A549 (cell line): ENCODE measurements at regions not wholly inside any gene's neighbourhood (a gene's known extent, or its start where the extent isn't known, plus 50 kb on each side); places are given as distances from the start of the nearest gene placed in this dataset.

Experiments
- ATAC-seq, 2 experiments: fragments of 200-7000 bp in 1 of 2; fragments of >200 bp in 1 of 2; cut with Nextera tagmentation in 1 of 2; cut with Tn5 transposase in 1 of 2; 3 replicates each; pipeline versions ENCODE4 v1.8.0 to v1.9.1; 2018 to 2020; ENCODE audit warnings: mild to moderate bottlenecking in 1 of 2, moderate library complexity in 1 of 2
- CTCF ChIA-PET: fragments of 300-600 bp; sonication (Branson Sonifier 250); formaldehyde crosslinking; extraction: SDS; loops from one replicate; lab custom pipeline; 2021; ENCODE audit warnings: antibody characterized with exemption, inconsistent platforms; lab: Yijun Ruan, JAX
- POLR2A ChIA-PET: fragments of 350-600 bp; formaldehyde crosslinking; extraction: SDS; loops from one replicate; lab custom pipeline; 2021; ENCODE audit warnings: antibody characterized with exemption, inconsistent platforms; lab: Yijun Ruan, JAX
- DNase-seq, 2 experiments: peaks; one replicate each; pipeline versions ENCODE4 v3.0.0 to v3.0.0-alpha.2; 2011 to 2016; ENCODE audit warnings: low read depth in 1 of 2, low spot score in 1 of 2
- FAIRE-seq: peaks from 2 replicates; lab custom pipeline; 2011; peaks lifted over from hg19 to GRCh38; lab: Jason Lieb, UNC
- H3K27ac ChIP-seq, 2 experiments: fragments of >200 bp; sonication (Bioruptor Twin); formaldehyde crosslinking; 3 replicates each; pipeline ENCODE4 v1.5.1; 2016 to 2017
- H3K4me1 ChIP-seq: fragments of >200 bp; sonication (Bioruptor Twin); formaldehyde crosslinking; 3 replicates; pipeline ENCODE4 v1.6.1; 2016
- H3K4me2 ChIP-seq: fragments of >200 bp; sonication (Bioruptor Twin); formaldehyde crosslinking; 3 replicates; pipeline ENCODE4 v1.6.1; 2016
- H3K4me3 ChIP-seq: fragments of >200 bp; sonication (Bioruptor Twin); formaldehyde crosslinking; 3 replicates; pipeline ENCODE4 v1.5.1; 2016
- H3K9me3 ChIP-seq: fragments of >200 bp; sonication (Bioruptor Twin); formaldehyde crosslinking; 3 replicates; pipeline ENCODE4 v1.6.1; 2016
- CBX8 ChIP-seq: fragments of 200-600 bp; sonication (generic); IDR thresholded peaks from 2 replicates; pipeline ENCODE4 v1.6.1; 2016
- CHD4 ChIP-seq: fragments of 200-600 bp; sonication (generic); IDR thresholded peaks from 2 replicates; pipeline ENCODE4 v1.6.1; 2016; ENCODE audit warnings: antibody characterized with exemption, mild to moderate bottlenecking, borderline replicate concordance
- EHMT2 ChIP-seq: fragments of 200-600 bp; sonication (generic); IDR thresholded peaks from 2 replicates; pipeline ENCODE4 v1.6.1; 2016; ENCODE audit warnings: antibody characterized with exemption, low read depth, mild to moderate bottlenecking, moderate library complexity
- FOSB ChIP-seq: fragments of 250-450 bp; sonication (Bioruptor Pico); IDR thresholded peaks from 2 replicates; pipeline ENCODE4 v1.5.0; 2020; ENCODE audit warnings: mild to moderate bottlenecking, moderate library complexity
- FOSL2 ChIP-seq, 2 experiments: fragments of 450-650 bp in 1 of 2; fragments of >200 bp in 1 of 2; sonication (Bioruptor Twin) in 1 of 2; formaldehyde crosslinking; IDR thresholded peaks; 2 replicates each; pipeline versions ENCODE4 v1.5.0 to v1.6.1; 2016 to 2020; ENCODE audit warnings: mild to moderate bottlenecking in 1 of 2, moderate library complexity in 1 of 2
- HEYL ChIP-seq: fragments of 250-450 bp; sonication (Bioruptor Pico); IDR thresholded peaks from 2 replicates; pipeline ENCODE4 v1.8.0; 2021; ENCODE audit warnings: mild to moderate bottlenecking, moderate library complexity
- HOXB13 ChIP-seq: fragments of 250-450 bp; sonication (Bioruptor Pico); IDR thresholded peaks from 2 replicates; pipeline ENCODE4 v1.5.0; 2020; ENCODE audit warnings: low read depth, mild to moderate bottlenecking, moderate library complexity
- JUN ChIP-seq, 2 experiments: fragments of >200 bp; sonication (Bioruptor Twin); formaldehyde crosslinking; IDR thresholded peaks; 2 replicates in 1 of 2; 3 replicates in 1 of 2; pipeline ENCODE4 v1.6.1; 2016 to 2017
- JUNB ChIP-seq: fragments of >200 bp; sonication (Bioruptor Twin); formaldehyde crosslinking; IDR thresholded peaks from 2 replicates; pipeline ENCODE4 v1.6.1; 2016
- MYC ChIP-seq: IDR thresholded peaks from 2 replicates; pipeline ENCODE4 v1.6.1; 2012; ENCODE audit warnings: mild to moderate bottlenecking, inconsistent platforms, low read length, improper control_type of control experiment, borderline replicate concordance
- NFE2L2 ChIP-seq: fragments of 150-350 bp; conservative IDR thresholded peaks from 2 replicates; pipeline ENCODE4 v1.6.1; 2014; ENCODE audit warnings: low read length
- NR3C1 ChIP-seq: fragments of >200 bp; sonication (Bioruptor Twin); formaldehyde crosslinking; IDR thresholded peaks from 3 replicates; pipeline ENCODE4 v1.6.1; 2017
- POLR2AphosphoS2 ChIP-seq: conservative IDR thresholded peaks from 2 replicates; pipeline ENCODE4 v1.6.1; 2012; ENCODE audit warnings: low read length, improper control_type of control experiment, inconsistent platforms
- RNF2 ChIP-seq: fragments of 200-600 bp; sonication (generic); IDR thresholded peaks from 2 replicates; pipeline ENCODE4 v1.6.1; 2016; ENCODE audit warnings: low read depth, mild to moderate bottlenecking, antibody characterized with exemption, moderate library complexity, borderline replicate concordance
- SMC3 ChIP-seq: fragments of >200 bp; sonication (Bioruptor Twin); formaldehyde crosslinking; IDR thresholded peaks from 3 replicates; pipeline ENCODE4 v1.6.1; 2018; ENCODE audit warnings: inconsistent platforms
- TP53 ChIP-seq: fragments of 250-450 bp; sonication (Bioruptor Pico); IDR thresholded peaks from 2 replicates; pipeline ENCODE4 v1.5.0; 2021; ENCODE audit warnings: mild to moderate bottlenecking, moderate library complexity
- ZC3H11A ChIP-seq: fragments of 450-650 bp; IDR thresholded peaks from 2 replicates; pipeline ENCODE4 v1.6.1; 2014; ENCODE audit warnings: antibody characterized with exemption, mild to moderate bottlenecking
- ZSCAN20 ChIP-seq: fragments of 250-450 bp; sonication (Bioruptor Pico); IDR thresholded peaks from 2 replicates; pipeline ENCODE4 v1.8.0; 2022; ENCODE audit warnings: mild to moderate bottlenecking, moderate library complexity
- WGBS: methylation state at CpG from one replicate; pipeline ENCODE4 v1.1.6; 2017; ENCODE audit errors: missing lambda C conversion rate; 5-methylcytosine and 5-hydroxymethylcytosine counted together
- TF ChIP-seq, protein P1 (sequence below): IDR thresholded peaks from 2 replicates; pipeline ENCODE4 v1.6.1; 2012

GRCh38 chr22:22764085-22764484, 119.7 kb downstream of the GGTLC2 start:
- FAIRE-seq (no peak), DNase-seq (no peak), ATAC-seq (no peak)
- Histone ChIP-seq H3K4me1 (no peaks in the 10 kb centered on the region), H3K4me3 (no peak overlapping the region), H3K9me3 (no peaks in the 10 kb centered on the region), H3K4me2 (no peak overlapping the region), H3K27ac (no peak overlapping the region)
- CTCF ChIA-PET, result interaction anchor here (1.3 to 3.0 kb wide), 6 partner anchors 10 to 120 kb away, joined by 3 to 12 read pairs (median 4); no protein-coding TSS in a partner anchor
- 55% methylated on average over 1 of the region's 2 CpGs for WGBS
- TF ChIP-seq HOXB13 (no peak), EHMT2 (no peak), HEYL (CRISPR knock-in tag) (no peak), POLR2AphosphoS2 (no peak), NFE2L2 (no peak), RNF2 (no peak), ZSCAN20 (no peak)
- TF ChIP-seq, protein P1, sequence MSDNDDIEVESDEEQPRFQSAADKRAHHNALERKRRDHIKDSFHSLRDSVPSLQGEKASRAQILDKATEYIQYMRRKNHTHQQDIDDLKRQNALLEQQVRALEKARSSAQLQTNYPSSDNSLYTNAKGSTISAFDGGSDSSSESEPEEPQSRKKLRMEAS, result no peak
- POLR2A ChIA-PET, result no interaction called here

DNA sequence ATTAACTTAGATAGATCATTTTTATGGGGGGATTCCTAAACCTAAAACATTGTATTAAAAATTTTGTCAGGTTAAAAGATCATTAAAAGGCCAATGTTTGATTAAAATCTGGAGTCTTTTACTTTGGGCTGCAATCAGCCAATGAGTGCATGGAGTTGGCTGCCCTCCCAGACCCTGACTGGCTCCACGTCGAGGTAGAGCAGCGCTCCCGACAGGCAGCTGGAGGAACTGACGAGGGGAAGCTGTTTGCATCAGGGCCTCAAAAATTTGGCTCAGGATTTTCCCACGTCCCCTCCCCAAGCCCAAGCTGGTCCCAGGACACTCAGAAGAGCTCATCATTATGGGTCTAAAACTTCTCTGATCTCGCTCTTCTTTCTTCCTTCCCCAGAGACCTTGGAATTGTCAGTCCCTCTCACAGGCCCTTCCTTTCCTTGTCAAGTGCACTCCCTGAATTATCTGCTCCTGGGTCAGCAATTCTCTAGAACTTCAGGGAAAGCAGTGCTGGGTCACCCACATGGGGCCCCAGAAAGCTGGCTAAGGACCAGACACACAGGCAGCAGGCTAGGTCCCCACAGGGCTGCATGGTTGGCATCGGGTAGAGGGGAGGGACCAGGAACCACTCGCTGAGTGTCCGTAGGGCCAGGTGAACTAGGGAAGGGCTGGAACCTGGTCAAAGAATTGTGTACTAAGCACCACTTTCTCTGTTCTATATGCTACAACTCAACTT, 119.6 kb upstream of the IGLL5 start:
- POLR2A ChIA-PET, result no interaction called here
- DNase-seq, result no peak
- no peak overlapping the region for H3K4me3 ChIP-seq
- H3K4me1 ChIP-seq, result no peaks in the 10 kb centered on the region
- no peaks in the 10 kb centered on the region for H3K9me3 ChIP-seq
- no peak overlapping the region for H3K4me2 ChIP-seq
- CTCF ChIA-PET, result interaction anchor here (0.9 to 4.3 kb wide), 6 partner anchors 15 to 188 kb away, joined by 3 to 15 read pairs (median 4); no protein-coding TSS in a partner anchor
- FAIRE-seq, result no peak
- WGBS, result 49% methylated on average over 10 of the region's 10 CpGs
- TF ChIP-seq JUNB (no peak), ZC3H11A (no peak), EHMT2 (no peak), JUN (IDR thresholded peaks at IDR 0.05) (no peak), RNF2 (no peak)
- TF ChIP-seq, protein P1, result no peak
- ATAC-seq, result no peak
- H3K27ac ChIP-seq, result no peak overlapping the region

DNA sequence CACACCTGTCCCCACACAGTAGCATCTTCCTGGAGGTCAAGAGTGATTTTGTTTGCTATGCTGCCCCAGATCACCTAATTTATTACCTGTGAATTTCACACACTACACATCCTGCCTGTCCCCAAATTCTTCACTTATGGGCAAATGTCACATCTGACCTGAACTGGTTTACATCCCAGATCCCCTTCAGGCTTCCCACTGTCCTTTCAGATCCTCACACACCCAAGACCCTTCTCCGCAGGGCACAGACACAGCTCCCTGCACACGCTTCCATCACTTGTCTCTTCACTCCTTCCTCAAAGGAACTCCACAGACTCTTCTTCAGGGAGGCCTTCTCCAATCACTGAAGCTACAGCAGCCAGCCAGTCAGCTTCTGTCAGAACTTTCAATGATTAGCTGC, 118.7 kb upstream of the IGLL5 start:
- no peak overlapping the region for H3K4me2 ChIP-seq
- POLR2A ChIA-PET, result no interaction called here
- ATAC-seq, result no peak
- no peak for TF ChIP-seq MYC
- no peak for TF ChIP-seq FOSB
- no peak for TF ChIP-seq NR3C1
- no peak for TF ChIP-seq CHD4
- no peak for TF ChIP-seq SMC3
- no peak for TF ChIP-seq FOSL2 (IDR thresholded peaks at IDR 0.05)
- no peak for TF ChIP-seq FOSL2 (CRISPR knock-in tag; IDR thresholded peaks at IDR 0.05)
- no peak for TF ChIP-seq CBX8
- TF ChIP-seq TP53 (CRISPR knock-in tag), result no peak
- TF ChIP-seq, all 56 proteins: peak for 0
- DNase-seq (no peak), FAIRE-seq (no peak)
- H3K27ac ChIP-seq, result no peak overlapping the region
- 48% methylated on average over 2 of the region's 2 CpGs for WGBS
- CTCF ChIA-PET, result interaction anchor here (1.1 to 4.3 kb wide), 11 partner anchors 11 to 191 kb away, joined by 3 to 31 read pairs (median 8); no protein-coding TSS in a partner anchor
- H3K9me3 ChIP-seq, result no peaks in the 10 kb centered on the region
- no peaks in the 10 kb centered on the region for H3K4me1 ChIP-seq
- H3K4me3 ChIP-seq, result no peak overlapping the region
